Endometrium (tissue), 2 donors: ENCODE measurements at regions not wholly inside any gene's neighbourhood (a gene's known extent, or its start where the extent isn't known, plus 50 kb on each side); places are given as distances from the start of the nearest gene placed in this dataset.

Experiments used
- FAIRE-seq: peaks from 2 replicates; lab custom pipeline; 2012; peaks lifted over from hg19 to GRCh38; lab: Jason Lieb, UNC
- donor health status: control.
- donor health status: control.

DNA sequence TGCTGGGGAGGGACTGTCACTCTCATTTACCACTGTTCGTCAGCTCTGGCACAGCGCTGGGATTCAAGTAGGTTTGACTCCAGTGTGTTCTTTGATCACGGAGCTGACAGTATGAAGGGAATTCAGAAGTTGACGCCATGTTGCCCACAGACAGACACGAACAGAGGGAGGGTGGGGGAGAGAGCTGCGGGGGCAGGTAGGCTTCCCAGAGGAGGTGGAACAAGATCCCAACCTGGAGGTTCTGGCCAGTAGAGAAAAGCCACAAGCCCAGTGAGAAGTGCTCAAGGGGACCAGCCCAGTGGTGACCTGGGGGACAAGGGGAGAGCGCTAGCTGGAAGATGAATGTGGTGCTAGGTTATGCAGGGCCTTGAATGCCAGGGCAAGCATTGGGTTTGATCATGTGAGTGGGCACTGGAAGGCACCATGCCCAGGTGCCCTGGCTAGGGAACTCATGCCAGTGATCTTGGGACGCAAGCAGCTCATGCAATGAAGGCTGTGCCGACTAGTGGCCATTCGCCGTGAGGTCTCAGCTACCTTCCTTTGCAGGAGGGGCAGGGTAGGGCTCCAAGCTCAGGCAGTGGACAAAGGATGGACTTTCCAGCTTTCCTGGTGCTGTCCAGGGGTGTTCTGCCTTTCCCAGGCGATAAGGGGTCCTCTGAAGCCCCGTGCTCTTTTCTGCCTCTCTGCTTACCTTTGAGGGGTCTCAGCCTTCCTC is 50.4 kb upstream of the APCDD1L start:
- FAIRE-seq = no peak
